UCSD-AML1 (cell line): ENCODE measurements at regions not wholly inside any gene's neighbourhood (a gene's known extent, or its start where the extent isn't known, plus 50 kb on each side); places are given as distances from the start of the nearest gene placed in this dataset.

Experiments used
- DNase-seq: peaks from one replicate; lab custom pipeline; 2025; ENCODE audit not compliant: unreplicated experiment; lab: John Stamatoyannopoulos, UW

- no peak for DNase-seq
These were observed 243.6 kb downstream of the SIPA1L2 start for GRCh38 chr1:232386294-232386693.

GRCh38 chr1:232385221-232385620 lies 244.7 kb downstream of the SIPA1L2 start:
- no peak for DNase-seq

- DNase-seq = no peak
These were observed 245.6 kb downstream of the SIPA1L2 start for GRCh38 chr1:232384171-232384883.

- DNase-seq = no peak
These were observed 246.3 kb downstream of the SIPA1L2 start for GRCh38 chr1:232383455-232384123.

GRCh38 chr1:232382671-232383070 lies 247.3 kb downstream of the SIPA1L2 start:
- no peak for DNase-seq

- no peak for DNase-seq
These were observed 248.4 kb downstream of the SIPA1L2 start for GRCh38 chr1:232381394-232382100.

- DNase-seq = no peak
These were observed 249.3 kb downstream of the SIPA1L2 start for GRCh38 chr1:232380596-232380995.

- no peak for DNase-seq
These were observed 249.8 kb downstream of the SIPA1L2 start for GRCh38 chr1:232380131-232380530.

GRCh38 chr1:232379063-232379434 lies 250.9 kb downstream of the SIPA1L2 start:
- DNase-seq = no peak

GRCh38 chr1:232378266-232379062 lies 251.5 kb downstream of the SIPA1L2 start:
- DNase-seq = no peak

- no peak for DNase-seq
These were observed 252.5 kb downstream of the SIPA1L2 start for GRCh38 chr1:232377494-232377770.

- no peak for DNase-seq
These were observed 253.1 kb downstream of the SIPA1L2 start for GRCh38 chr1:232376632-232377493.

- no peak for DNase-seq
These were observed 257.0 kb downstream of the SIPA1L2 start for GRCh38 chr1:232372841-232373440.

- no peak for DNase-seq
These were observed 257.5 kb downstream of the SIPA1L2 start for GRCh38 chr1:232372431-232372830.

- DNase-seq = no peak
These were observed 260.3 kb downstream of the SIPA1L2 start for GRCh38 chr1:232369451-232370296.

- DNase-seq = no peak
These were observed 261.1 kb downstream of the SIPA1L2 start for GRCh38 chr1:232368821-232369321.

GRCh38 chr1:232367293-232367692 lies 262.6 kb downstream of the SIPA1L2 start:
- no peak for DNase-seq

GRCh38 chr1:232364654-232365382 lies 265.1 kb downstream of the SIPA1L2 start:
- DNase-seq = no peak
